ENCODE measurements at regions not wholly inside any gene's neighbourhood (a gene's known extent, or its start where the extent isn't known, plus 50 kb on each side); places are given as distances from the start of the nearest gene placed in this dataset.

DNA sequence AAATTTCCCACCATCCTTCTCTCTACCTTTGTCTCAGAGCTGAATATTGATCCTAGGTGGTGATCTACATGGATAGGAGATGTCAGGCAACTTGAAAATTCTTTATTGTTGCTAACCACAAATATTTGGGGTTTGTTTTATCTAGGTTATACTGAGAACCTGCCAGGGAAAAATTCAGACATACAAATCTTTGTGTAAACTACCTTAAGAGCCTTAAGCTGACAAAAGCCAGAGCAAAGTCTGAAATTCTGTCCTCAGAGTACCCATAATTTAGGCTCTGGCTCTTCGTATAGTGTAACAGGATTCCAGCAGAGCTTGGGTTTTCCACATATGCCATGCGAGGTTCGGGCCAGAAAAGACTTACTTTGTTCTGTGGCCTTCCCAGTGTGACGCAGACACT is 406.7 kb upstream of the MAF start:
- no peaks in the 10 kb centered on the region for H3K9me3 Mint-ChIP-seq (ENCODE audit: insufficient read depth)
- ChIA-PET POLR2A (no interaction called here), CTCF (no interaction called here)
- no peak overlapping the region for H3K4me3 Mint-ChIP-seq
- H3K27me3 Mint-ChIP-seq (ENCODE audit: low read depth): no peaks in the 10 kb centered on the region
- H3K27ac Mint-ChIP-seq: no peak overlapping the region
- DNase-seq (no peak), ATAC-seq (no peak)
- no peaks in the 10 kb centered on the region for H3K4me1 Mint-ChIP-seq (ENCODE audit: low read depth)
- H3K36me3 Mint-ChIP-seq (ENCODE audit: low read depth): no peaks in the 10 kb centered on the region

DNA sequence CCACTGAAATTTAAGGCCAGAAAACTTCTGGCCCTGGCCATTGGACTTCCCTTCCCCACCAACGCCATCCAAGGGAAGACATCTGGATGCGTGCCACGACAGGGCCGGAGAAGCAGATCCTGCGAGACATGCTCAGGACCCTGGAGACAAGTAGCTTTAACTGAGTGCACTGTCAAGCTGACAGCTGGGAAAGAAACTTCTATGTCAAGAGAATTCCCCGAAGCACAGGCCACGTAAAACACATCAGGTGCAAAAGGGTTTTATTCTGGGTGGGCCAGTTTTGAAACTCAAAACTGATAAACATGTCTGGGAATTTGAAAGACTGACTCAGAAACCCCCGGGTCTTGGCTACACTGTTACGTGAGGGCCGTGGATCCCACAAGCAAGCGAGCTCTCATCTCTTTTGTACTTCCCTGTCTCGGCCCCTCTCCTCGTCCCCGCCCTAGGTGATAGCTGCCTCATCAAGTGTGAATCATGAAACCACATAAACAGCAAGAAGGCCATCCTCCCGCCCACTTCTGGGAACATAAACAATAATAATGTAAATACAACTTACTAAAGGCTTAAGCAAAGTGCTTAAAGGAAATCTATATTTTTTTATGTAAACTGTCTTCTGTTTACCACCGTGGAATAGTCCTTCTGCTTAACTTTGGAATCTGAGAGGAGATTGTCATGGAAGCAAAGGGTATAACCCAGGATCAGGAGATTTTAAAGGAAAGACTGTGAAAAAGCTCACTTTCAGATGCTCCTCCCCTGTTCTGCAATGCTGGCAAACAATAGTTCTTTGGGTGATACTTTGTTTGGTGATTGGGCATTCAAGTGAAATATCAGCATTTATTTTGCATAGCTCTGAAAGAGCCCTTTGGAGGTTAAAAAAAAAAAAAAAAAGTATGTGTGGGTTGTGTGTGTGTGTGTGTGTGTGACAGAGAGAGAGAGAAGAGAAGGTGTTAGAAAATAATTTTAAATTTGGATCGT is 406.0 kb upstream of the MAF start:
- no peaks in the 10 kb centered on the region for H3K27me3 Mint-ChIP-seq (ENCODE audit: low read depth)
- no peak overlapping the region for H3K27ac Mint-ChIP-seq
- no peaks in the 10 kb centered on the region for H3K36me3 Mint-ChIP-seq (ENCODE audit: low read depth)
- ChIA-PET CTCF (no interaction called here), POLR2A (no interaction called here)
- no peak overlapping the region for H3K4me3 Mint-ChIP-seq
- no peaks in the 10 kb centered on the region for H3K9me3 Mint-ChIP-seq (ENCODE audit: insufficient read depth)
- no peak for DNase-seq
- no peaks in the 10 kb centered on the region for H3K4me1 Mint-ChIP-seq (ENCODE audit: low read depth)
- ATAC-seq: no peak

DNA sequence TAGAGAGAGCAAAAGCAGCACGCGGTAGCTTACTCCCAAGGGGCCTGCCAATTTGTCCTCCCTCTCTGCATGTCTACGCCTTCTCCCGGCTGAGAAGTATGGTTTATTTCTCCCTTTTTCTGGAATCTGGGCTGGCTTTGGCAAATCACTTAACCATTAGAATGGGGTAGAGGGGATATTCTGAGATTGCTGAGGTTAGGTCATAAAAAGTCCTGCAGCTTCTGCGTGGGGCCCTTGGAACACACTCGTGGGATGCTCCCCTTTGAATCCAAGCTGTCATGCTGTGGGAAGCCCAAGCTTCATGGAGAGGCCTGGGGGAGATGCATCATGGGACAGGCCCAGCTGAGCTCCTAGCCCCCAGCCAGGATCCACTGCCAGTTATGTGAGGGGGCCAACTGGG is 403.6 kb upstream of the MAF start:
- CTCF ChIA-PET: no interaction called here
- POLR2A ChIA-PET: no interaction called here
- Mint-ChIP-seq H3K36me3 (ENCODE audit: low read depth) (no peaks in the 10 kb centered on the region), H3K27me3 (ENCODE audit: low read depth) (no peaks in the 10 kb centered on the region), H3K27ac (no peak overlapping the region), H3K9me3 (ENCODE audit: insufficient read depth) (no peaks in the 10 kb centered on the region), H3K4me3 (no peak overlapping the region), H3K4me1 (ENCODE audit: low read depth) (no peaks in the 10 kb centered on the region)
- DNase-seq (no peak), ATAC-seq (no peak)

DNA sequence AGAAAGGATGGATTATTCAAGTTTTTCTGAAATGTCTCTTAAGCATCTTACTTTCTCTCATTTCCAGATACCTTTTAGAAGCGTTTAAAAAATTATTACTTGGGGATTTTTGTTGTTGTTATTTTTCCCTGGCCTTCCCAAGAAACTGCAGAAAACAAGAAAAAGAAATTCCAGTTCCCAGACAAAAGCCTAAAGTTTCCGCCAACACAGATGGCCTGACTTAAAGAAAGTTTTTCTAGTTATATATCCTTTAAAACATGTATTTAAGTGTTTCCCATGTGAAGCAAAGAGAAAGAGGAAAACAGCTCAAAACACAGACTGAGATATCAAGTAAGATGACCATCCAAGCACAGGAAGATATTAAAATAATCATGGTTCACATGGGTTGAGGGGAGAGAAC is 401.7 kb upstream of the MAF start:
- H3K27ac Mint-ChIP-seq: no peak overlapping the region
- POLR2A ChIA-PET: no interaction called here
- no peaks in the 10 kb centered on the region for H3K27me3 Mint-ChIP-seq (ENCODE audit: low read depth)

DNA sequence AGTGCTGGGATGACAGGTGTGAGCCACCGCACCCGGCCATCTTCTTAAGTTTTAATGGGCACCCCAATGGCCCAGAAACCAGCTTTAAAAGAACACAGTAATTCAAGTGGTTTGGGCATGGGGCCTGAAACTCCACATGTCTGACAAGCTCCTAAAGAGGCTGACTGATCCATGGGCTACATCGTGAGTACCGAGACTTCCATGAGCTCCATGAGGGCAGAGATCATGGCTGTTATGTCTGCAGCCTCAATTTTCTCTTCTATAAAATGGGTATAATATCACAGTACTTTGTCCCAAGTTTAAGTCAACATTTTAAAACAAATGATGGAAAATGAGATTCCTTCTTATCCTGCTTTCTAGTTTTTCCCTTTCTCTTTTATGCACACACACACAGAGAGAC is 397.6 kb upstream of the MAF start:
- POLR2A ChIA-PET: no interaction called here
- Mint-ChIP-seq H3K4me1 (ENCODE audit: low read depth) (no peaks in the 10 kb centered on the region), H3K36me3 (ENCODE audit: low read depth) (no peaks in the 10 kb centered on the region), H3K27ac (no peak overlapping the region), H3K27me3 (ENCODE audit: low read depth) (no peaks in the 10 kb centered on the region), H3K4me3 (no peak overlapping the region), H3K9me3 (ENCODE audit: insufficient read depth) (no peaks in the 10 kb centered on the region)
- CTCF ChIA-PET: interaction anchor here (1.0 kb wide), 1 partner anchor 21 kb away, joined by 3 read pairs; no protein-coding TSS in a partner anchor
- ATAC-seq: no peak
- DNase-seq: no peak

More for the DNA sequence above, 401.7 kb upstream of the MAF start:
- DNase-seq (no peak), ATAC-seq (no peak)
- CTCF ChIA-PET: no interaction called here
- no peaks in the 10 kb centered on the region for H3K4me1 Mint-ChIP-seq (ENCODE audit: low read depth)
- no peaks in the 10 kb centered on the region for H3K36me3 Mint-ChIP-seq (ENCODE audit: low read depth)
- H3K9me3 Mint-ChIP-seq (ENCODE audit: insufficient read depth): no peaks in the 10 kb centered on the region
- no peak overlapping the region for H3K4me3 Mint-ChIP-seq

DNA sequence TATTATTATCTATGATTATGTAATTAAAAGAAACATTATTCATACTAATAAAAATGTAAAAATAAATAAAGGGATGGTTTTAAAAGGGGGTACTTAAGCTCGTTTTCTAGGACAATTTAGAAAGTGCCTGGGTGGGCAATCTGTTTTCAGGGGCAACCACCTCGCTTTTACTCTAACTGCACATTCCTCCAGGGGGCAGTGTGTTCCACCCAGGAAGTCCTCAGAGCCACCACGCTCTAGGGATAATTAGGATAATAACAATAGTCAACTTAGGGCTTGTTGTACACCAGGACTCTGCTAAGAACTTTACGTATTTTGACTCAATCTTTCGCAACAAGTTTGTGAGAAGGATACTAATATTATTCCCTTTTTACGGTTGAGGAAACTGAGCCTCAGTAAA is 396.7 kb upstream of the MAF start:
- Mint-ChIP-seq H3K4me3 (no peak overlapping the region), H3K36me3 (ENCODE audit: low read depth) (no peaks in the 10 kb centered on the region), H3K27me3 (ENCODE audit: low read depth) (no peaks in the 10 kb centered on the region), H3K4me1 (ENCODE audit: low read depth) (no peaks in the 10 kb centered on the region), H3K9me3 (ENCODE audit: insufficient read depth) (no peaks in the 10 kb centered on the region), H3K27ac (no peak overlapping the region)
- ATAC-seq (no peak), DNase-seq (no peak)
- POLR2A ChIA-PET: no interaction called here
- CTCF ChIA-PET: no interaction called here

DNA sequence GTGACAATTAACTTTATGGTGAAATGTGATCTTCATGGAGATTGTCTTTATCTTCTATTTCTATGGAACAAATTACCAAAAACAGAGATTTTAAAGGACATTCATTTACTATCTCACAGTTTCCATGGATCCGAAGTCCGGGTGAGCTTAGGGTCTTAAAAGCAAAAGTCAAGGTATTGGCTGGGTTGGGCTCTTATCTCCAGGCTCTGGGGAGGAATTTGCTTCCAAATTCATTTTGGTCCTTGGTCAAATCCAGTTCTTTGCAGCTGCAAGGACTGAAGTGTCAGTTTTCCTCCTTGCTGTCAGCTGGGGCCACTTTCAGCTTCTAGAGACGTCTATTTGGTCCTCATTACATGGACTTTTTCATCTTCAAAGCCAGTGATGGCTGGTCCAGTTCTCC is 395.8 kb upstream of the MAF start:
- ChIA-PET POLR2A (no interaction called here), CTCF (no interaction called here)
- no peak for ATAC-seq
- Mint-ChIP-seq H3K36me3 (ENCODE audit: low read depth) (no peaks in the 10 kb centered on the region), H3K27ac (no peak overlapping the region), H3K4me3 (no peak overlapping the region), H3K27me3 (ENCODE audit: low read depth) (no peaks in the 10 kb centered on the region), H3K9me3 (ENCODE audit: insufficient read depth) (no peaks in the 10 kb centered on the region), H3K4me1 (ENCODE audit: low read depth) (no peaks in the 10 kb centered on the region)
- no peak for DNase-seq

DNA sequence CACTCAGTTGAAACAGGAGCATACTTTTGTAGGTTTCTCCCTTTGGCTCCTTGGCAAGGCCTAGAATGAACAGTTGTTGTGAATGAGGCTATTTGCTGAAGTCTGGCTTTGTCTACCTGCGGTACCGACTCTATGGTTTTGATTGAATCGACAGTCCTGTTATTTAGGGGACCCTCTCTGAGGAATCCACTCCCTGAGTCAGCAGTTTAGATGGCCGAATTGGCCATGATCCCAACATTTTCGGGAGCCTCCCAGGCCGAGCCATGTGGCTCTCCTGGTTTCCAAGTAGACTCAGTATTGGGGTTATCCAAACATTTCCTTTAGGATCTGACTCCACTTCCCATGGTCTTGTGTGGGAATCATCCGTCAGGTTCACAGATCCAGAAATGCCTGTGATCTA is 394.8 kb upstream of the MAF start:
- ChIA-PET CTCF (no interaction called here), POLR2A (no interaction called here)
- Mint-ChIP-seq H3K27me3 (ENCODE audit: low read depth) (no peaks in the 10 kb centered on the region), H3K27ac (no peak overlapping the region), H3K4me1 (ENCODE audit: low read depth) (no peaks in the 10 kb centered on the region), H3K36me3 (ENCODE audit: low read depth) (no peaks in the 10 kb centered on the region), H3K4me3 (no peak overlapping the region), H3K9me3 (ENCODE audit: insufficient read depth) (no peaks in the 10 kb centered on the region)
- DNase-seq (no peak), ATAC-seq (no peak)

DNA sequence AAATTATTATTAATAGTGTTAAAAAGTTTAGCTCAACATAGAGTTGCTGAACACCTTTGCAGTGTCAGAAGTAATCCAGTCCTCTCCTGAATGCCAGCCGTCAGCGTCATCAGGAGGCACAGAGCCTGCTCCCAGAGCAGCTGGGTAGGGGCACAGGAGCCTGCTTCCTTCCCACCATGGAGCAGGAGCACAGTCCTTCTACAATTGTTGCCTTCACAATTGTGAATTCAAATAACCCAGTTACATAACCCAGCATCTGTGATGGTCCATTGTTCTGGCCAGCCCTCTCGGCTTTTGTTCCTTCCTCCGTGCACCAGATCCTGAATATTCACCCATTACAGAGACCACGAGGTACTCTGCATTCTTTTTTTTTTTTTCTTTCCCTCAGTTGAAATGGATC is 393.9 kb upstream of the MAF start:
- DNase-seq: no peak
- POLR2A ChIA-PET: no interaction called here
- Mint-ChIP-seq H3K4me1 (ENCODE audit: low read depth) (no peaks in the 10 kb centered on the region), H3K27ac (no peak overlapping the region), H3K27me3 (ENCODE audit: low read depth) (no peaks in the 10 kb centered on the region), H3K9me3 (ENCODE audit: insufficient read depth) (no peaks in the 10 kb centered on the region), H3K4me3 (no peak overlapping the region), H3K36me3 (ENCODE audit: low read depth) (no peaks in the 10 kb centered on the region)
- CTCF ChIA-PET: no interaction called here
- no peak for ATAC-seq

DNA sequence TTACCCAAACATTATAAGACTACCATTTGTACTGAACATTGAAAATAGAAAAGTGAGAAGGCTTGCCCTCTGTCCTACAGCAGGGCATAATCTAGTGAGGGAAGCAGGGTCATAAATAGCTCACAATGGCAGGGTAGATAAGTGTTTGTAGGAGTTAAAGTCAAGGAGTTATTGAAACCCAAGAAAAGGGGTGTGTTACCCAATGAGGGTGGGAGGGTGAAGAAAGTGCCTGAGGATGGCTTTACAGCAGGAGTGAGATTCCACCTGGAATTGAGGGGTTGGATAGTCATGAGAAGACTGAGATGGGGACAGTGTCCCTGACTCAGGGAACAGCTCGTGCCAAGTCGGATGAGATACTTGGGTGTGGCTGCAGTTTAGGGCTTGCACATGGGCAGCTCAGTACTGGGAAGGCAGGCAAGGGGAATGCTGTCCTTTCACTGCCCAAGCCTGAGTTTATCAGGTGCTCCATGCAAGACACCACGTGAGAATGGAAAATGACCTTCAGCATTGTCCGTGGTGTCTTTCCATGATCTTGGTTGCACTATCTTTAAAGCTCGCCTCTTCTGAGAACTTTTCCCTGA is 393.2 kb upstream of the MAF start:
- H3K36me3 Mint-ChIP-seq (ENCODE audit: low read depth): no peaks in the 10 kb centered on the region
- no peaks in the 10 kb centered on the region for H3K4me1 Mint-ChIP-seq (ENCODE audit: low read depth)
- H3K27me3 Mint-ChIP-seq (ENCODE audit: low read depth): no peaks in the 10 kb centered on the region
- ChIA-PET POLR2A (no interaction called here), CTCF (no interaction called here)
- no peak for DNase-seq
- H3K9me3 Mint-ChIP-seq (ENCODE audit: insufficient read depth): no peaks in the 10 kb centered on the region
- no peak overlapping the region for H3K27ac Mint-ChIP-seq
- ATAC-seq: no peak
- no peak overlapping the region for H3K4me3 Mint-ChIP-seq

DNA sequence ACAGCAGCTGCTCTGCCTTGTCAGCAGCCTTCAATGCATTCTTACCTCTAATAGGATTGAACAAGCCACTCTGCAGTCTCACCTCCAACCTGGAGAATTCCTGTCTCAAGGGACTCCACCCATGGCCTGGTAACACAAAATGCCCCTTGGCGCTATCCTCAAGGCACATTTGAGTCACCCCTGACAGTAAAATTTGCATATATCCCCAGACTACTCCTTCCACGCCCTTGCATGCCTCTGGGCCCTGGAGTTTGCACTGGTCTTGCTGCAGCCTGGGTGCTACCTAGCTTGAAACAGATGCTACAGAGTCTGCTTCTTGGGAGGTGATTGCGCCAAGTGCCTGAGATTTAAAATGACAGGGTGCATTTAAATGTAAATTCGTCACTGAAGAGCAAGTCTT is 391.4 kb upstream of the MAF start:
- H3K4me3 Mint-ChIP-seq: no peak overlapping the region
- H3K4me1 Mint-ChIP-seq (ENCODE audit: low read depth): no peaks in the 10 kb centered on the region
- ChIA-PET POLR2A (no interaction called here), CTCF (no interaction called here)
- DNase-seq (no peak), ATAC-seq (no peak)
- no peaks in the 10 kb centered on the region for H3K27me3 Mint-ChIP-seq (ENCODE audit: low read depth)
- no peaks in the 10 kb centered on the region for H3K36me3 Mint-ChIP-seq (ENCODE audit: low read depth)
- H3K27ac Mint-ChIP-seq: no peak overlapping the region
- no peaks in the 10 kb centered on the region for H3K9me3 Mint-ChIP-seq (ENCODE audit: insufficient read depth)

DNA sequence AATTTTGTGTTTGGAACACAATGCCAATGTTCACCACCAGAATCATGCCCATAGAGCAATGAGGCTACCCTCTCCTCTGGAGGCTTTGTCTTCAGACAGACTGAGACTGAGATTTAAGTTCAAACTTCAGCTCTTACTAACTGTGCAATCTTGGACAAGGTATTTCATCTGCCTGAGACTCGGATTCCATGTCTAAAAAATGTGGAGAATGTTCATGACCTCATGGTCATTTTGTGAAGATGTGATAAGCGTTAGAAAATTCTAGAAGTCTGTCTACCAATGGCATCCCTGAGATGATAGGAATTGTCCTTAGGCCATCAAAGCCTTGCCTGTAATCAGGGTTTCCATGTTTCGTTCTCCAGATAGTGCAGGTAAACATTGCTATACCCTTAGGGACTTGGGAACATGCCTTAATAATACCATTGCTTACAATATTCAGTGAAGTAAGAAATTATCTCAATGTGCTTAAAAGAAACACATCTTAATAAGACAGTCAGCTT is 388.2 kb upstream of the MAF start:
- ChIA-PET POLR2A (no interaction called here), CTCF (no interaction called here)
- ATAC-seq: no peak
- no peaks in the 10 kb centered on the region for H3K4me1 Mint-ChIP-seq (ENCODE audit: low read depth)
- no peaks in the 10 kb centered on the region for H3K9me3 Mint-ChIP-seq (ENCODE audit: insufficient read depth)
- DNase-seq: no peak
- H3K27me3 Mint-ChIP-seq (ENCODE audit: low read depth): no peaks in the 10 kb centered on the region
- H3K36me3 Mint-ChIP-seq (ENCODE audit: low read depth): no peaks in the 10 kb centered on the region
- H3K4me3 Mint-ChIP-seq: no peak overlapping the region
- H3K27ac Mint-ChIP-seq: no peak overlapping the region

DNA sequence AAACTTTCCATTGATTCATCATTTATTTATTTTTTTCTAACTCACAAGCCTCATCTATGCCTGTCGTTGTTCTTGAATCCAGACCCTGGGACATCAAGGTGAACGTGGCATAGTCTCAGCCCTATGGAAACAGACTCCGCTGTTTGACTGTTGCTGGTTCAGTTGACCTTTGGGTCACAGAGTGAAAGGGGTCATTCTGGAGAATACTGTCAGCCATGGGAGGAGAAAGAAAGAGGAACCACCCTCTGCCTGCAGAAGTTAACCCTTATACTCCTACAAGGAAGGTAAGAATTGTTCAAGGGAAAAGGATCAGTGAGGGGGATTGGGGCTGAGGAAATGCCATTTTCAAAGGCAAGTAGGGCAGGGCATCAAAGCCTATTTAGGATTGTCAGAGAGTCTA is 387.6 kb upstream of the MAF start:
- no peak for ATAC-seq
- Mint-ChIP-seq H3K4me1 (ENCODE audit: low read depth) (no peaks in the 10 kb centered on the region), H3K4me3 (no peak overlapping the region), H3K36me3 (ENCODE audit: low read depth) (no peaks in the 10 kb centered on the region), H3K27me3 (ENCODE audit: low read depth) (no peaks in the 10 kb centered on the region), H3K27ac (no peak overlapping the region), H3K9me3 (ENCODE audit: insufficient read depth) (no peaks in the 10 kb centered on the region)
- POLR2A ChIA-PET: no interaction called here
- CTCF ChIA-PET: no interaction called here
- DNase-seq: no peak
